Muscle of leg (tissue), 3 donors: ENCODE measurements at regions not wholly inside any gene's neighbourhood (a gene's known extent, or its start where the extent isn't known, plus 50 kb on each side); places are given as distances from the start of the nearest gene placed in this dataset.

Experiments used
- DNase-seq: peaks from one replicate; pipeline ENCODE4 v3.0.0; 2013
- H3K27ac ChIP-seq: one replicate; pipeline ENCODE4 v1.5.1; 2013; ENCODE audit warnings: mild to moderate bottlenecking, low read length, control low read depth
- H3K27me3 ChIP-seq: one replicate; pipeline ENCODE4 v1.6.1; 2013; ENCODE audit warnings: low read length; ENCODE audit not compliant: control insufficient read depth, insufficient read depth
- H3K36me3 ChIP-seq: one replicate; pipeline ENCODE4 v1.6.1; 2013; ENCODE audit warnings: low read length; ENCODE audit not compliant: control insufficient read depth, insufficient read depth
- H3K4me1 ChIP-seq: one replicate; pipeline ENCODE4 v1.6.1; 2013; ENCODE audit warnings: low read length; ENCODE audit not compliant: control insufficient read depth, insufficient read depth
- H3K4me3 ChIP-seq: one replicate; pipeline ENCODE4 v1.5.1; 2013; ENCODE audit warnings: low read length, control low read depth
- H3K9me3 ChIP-seq: replicated peaks from 2 replicates; pipeline ENCODE4 v1.6.1; 2013; ENCODE audit warnings: low read depth, low read length; ENCODE audit not compliant: control insufficient read depth
- WGBS: methylation state at CpG from one replicate; pipeline ENCODE4 v1.1.5; 2013; ENCODE audit warnings: missing lambda C conversion rate; ENCODE audit not compliant: insufficient coverage; 5-methylcytosine and 5-hydroxymethylcytosine counted together

DNA sequence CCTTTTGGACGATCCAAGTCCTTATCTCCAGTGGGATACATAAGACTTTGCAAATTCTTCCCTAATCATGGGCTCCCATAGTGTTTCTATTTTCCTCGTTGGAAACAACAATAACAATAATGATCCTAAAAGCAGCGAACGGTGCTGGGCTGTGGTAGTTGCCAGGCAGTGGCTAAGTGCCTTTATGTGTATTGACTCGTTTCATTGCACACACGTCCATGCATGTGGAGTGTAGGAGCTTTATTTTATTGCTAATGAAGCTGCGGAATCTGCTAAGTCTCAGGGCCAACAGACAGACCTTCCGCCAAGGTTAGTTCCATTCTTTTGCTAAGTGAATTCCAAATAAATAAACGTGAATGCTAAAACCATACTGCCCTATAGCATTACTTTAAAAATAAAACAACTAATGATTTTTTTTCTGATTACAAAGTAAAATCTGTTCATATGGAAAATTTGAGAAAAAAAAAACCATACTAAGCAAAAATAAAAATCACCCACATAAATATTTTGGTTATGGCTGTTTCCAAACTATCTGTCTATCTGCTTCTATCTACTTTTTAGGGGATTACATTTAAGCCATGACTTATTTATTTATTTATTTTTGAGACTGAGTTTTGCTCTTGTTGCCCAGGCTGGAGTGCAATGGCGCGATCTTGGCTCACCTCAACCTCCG lies 297.9 kb downstream of the BMP7 start:
- WGBS, result 63% methylated on average over 5 of the region's 12 CpGs
- no peaks in the 10 kb centered on the region for H3K36me3 ChIP-seq
- H3K4me1 ChIP-seq, result no peaks in the 10 kb centered on the region
- H3K27ac ChIP-seq, result no peak overlapping the region
- peaks cover 15% of the 10 kb centered on the region for H3K27me3 ChIP-seq
- H3K4me3 ChIP-seq, result no peak overlapping the region
- DNase-seq, result no peak
- H3K9me3 ChIP-seq, result no peaks in the 10 kb centered on the region

DNA sequence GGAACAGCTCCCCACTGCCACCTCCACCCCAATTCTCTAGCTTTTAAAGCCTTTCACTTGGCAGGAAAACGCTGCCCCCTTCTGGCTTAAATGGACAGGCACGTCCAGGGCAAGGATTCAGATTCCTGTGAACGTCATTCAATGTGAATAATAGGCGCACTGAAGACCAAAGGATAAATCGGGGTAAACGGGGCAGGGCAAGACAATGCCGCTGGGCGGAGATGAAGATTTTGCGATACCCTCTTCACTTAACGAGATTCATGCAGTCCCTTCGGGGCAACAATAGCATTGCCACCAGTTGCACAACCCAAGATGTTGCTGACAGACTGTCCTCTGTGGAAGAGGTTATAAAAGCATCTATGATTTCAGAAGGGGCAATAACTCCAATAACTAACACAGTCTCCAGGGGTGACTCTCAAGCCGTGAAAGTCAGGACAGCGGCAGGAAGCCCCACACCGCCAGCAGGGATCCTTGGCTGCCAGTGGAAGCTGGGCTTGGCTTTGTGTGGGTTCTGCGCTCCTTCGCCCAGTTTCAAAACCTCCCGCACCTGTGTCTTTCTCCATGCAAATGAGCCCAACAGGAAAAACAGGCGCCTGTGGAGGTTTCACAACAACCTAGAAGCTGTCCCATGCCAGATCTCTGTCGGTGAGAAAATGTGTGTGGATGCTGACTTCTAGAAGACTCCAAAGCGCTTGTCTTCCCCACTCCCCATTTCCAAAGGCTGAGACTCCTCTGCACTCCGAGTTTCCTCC lies 291.8 kb downstream of the BMP7 start:
- H3K4me3 ChIP-seq, result no peak overlapping the region
- H3K9me3 ChIP-seq, result no peaks in the 10 kb centered on the region
- peaks cover 50% of the 10 kb centered on the region for H3K27me3 ChIP-seq
- WGBS, result 5% methylated on average over 9 of the region's 21 CpGs
- no peaks in the 10 kb centered on the region for H3K36me3 ChIP-seq
- H3K4me1 ChIP-seq, result no peaks in the 10 kb centered on the region
- H3K27ac ChIP-seq, result no peak overlapping the region
- DNase-seq, result peak; percentile 33

DNA sequence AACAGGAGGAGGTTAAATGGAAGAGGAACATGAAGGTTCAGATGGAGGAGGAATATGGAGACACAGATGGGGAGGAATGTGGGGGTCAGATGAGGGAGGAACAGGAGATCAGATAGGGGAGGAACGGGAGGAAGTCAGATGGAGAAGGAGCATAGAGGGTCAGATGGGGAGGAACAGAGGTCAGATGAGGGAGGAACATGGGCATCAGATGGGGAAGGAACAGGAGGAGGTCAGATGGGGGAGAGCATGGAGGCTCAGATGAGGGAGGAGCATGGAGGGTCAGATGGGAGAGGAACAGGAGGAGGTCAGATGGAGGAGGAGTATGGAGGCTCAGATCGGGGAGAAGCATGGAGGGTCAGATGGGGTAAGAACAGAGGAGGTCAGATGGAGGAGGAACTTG lies 290.6 kb downstream of the BMP7 start:
- Histone ChIP-seq H3K27me3 (peaks cover 51% of the 10 kb centered on the region), H3K9me3 (no peaks in the 10 kb centered on the region), H3K4me1 (no peaks in the 10 kb centered on the region), H3K36me3 (no peaks in the 10 kb centered on the region), H3K27ac (no peak overlapping the region), H3K4me3 (no peak overlapping the region)
- 90% methylated on average over 2 of the region's 2 CpGs for WGBS
- DNase-seq, result no peak

DNA sequence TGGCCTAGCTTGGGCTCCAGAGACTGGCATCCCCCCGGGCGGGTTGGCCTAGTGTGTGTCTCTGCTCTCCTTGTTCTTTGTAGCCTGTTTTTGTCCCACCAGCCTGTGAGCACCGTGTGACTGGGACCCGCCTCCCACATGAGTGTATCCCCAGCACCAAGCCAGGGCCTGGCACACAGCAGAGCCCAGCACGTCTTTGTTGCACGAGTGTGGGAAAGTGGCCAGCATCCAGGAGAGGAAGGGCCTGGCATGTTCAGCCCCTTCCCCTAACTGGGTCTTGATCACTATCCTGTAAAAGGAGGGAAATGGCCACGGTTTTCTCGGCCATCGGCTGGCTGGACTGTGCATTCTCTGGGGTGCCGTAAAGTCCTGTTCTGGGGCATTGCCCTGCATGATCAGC lies 290.1 kb downstream of the BMP7 start:
- no peaks in the 10 kb centered on the region for H3K4me1 ChIP-seq
- no peak for DNase-seq
- H3K27ac ChIP-seq, result no peak overlapping the region
- H3K9me3 ChIP-seq, result no peaks in the 10 kb centered on the region
- 75% methylated on average over 10 of the region's 10 CpGs for WGBS
- no peaks in the 10 kb centered on the region for H3K36me3 ChIP-seq
- peaks cover 47% of the 10 kb centered on the region for H3K27me3 ChIP-seq
- H3K4me3 ChIP-seq, result no peak overlapping the region

DNA sequence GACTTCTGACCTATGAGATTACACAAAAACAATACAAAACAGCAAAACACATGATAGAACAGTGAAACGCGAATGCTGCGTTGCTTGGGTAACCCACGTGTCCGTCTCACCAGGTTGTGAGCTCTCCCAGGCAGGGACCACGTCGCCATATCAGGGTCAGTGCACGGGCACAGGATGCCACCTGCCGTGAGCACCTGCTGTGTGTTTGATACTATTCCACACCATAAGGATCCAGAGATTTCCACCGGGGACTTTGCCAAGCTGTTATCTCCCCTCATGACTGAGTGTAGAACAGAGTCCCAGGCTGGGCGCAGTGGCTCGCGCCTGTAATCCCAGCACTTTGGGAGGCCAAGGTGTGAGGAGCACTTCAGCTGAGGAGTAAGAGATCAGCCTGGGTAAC lies 288.0 kb downstream of the BMP7 start:
- DNase-seq, result no peak
- 78% methylated on average over 7 of the region's 13 CpGs for WGBS
- no peaks in the 10 kb centered on the region for H3K4me1 ChIP-seq
- H3K9me3 ChIP-seq, result no peaks in the 10 kb centered on the region
- H3K36me3 ChIP-seq, result no peaks in the 10 kb centered on the region
- H3K27ac ChIP-seq, result no peak overlapping the region
- peaks cover 36% of the 10 kb centered on the region for H3K27me3 ChIP-seq
- no peak overlapping the region for H3K4me3 ChIP-seq

DNA sequence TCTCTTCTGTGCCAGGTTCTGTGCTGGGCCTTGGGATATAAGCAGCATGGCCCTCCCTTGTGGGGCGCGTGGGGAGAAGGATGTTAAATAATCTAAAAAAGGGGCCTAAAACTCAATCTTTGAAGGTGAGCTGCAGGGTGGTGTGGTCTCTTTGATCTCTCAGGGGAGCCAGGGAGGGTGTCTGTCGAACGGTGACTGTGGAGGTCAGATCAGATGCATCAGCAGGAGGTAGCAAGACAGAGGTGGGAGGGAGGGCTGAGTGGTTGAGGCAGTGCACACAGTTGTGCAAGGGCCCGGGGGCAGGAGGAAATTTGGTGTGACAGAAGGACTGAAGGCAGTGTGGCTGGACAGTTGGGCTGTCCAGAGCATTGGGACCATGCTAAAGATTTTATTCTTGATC lies 287.3 kb downstream of the BMP7 start:
- H3K4me1 ChIP-seq, result no peaks in the 10 kb centered on the region
- DNase-seq, result no peak
- peaks cover 30% of the 10 kb centered on the region for H3K27me3 ChIP-seq
- no peak overlapping the region for H3K4me3 ChIP-seq
- H3K9me3 ChIP-seq, result peaks cover 4% of the 10 kb centered on the region
- H3K36me3 ChIP-seq, result no peaks in the 10 kb centered on the region
- 56% methylated on average over 5 of the region's 5 CpGs for WGBS
- H3K27ac ChIP-seq, result no peak overlapping the region

DNA sequence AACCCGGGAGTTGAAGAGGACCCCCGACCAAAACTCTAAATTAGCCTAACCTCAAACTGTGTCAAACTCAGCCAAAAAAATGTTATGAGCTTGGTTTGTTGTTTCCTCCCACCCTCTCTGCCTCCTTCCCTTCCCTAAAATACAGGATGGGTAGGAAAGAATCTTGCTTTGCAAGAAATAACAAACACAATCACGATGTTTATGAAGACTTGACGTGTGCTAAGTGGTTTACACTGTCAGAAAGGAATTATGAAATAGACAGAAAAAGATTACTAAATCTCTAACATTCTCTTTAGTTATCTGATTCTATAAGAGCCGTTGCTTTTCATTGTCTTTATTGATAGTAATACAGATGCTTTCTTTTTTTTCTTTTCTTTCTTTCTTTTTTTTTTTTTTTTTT lies 285.1 kb downstream of the BMP7 start:
- H3K4me1 ChIP-seq, result no peaks in the 10 kb centered on the region
- no peaks in the 10 kb centered on the region for H3K36me3 ChIP-seq
- peaks cover 8% of the 10 kb centered on the region for H3K27me3 ChIP-seq
- no peak for DNase-seq
- H3K4me3 ChIP-seq, result no peak overlapping the region
- no CpG with 5 or more reads among the region's 5 CpGs for WGBS
- H3K27ac ChIP-seq, result no peak overlapping the region
- H3K9me3 ChIP-seq, result peaks cover 13% of the 10 kb centered on the region

DNA sequence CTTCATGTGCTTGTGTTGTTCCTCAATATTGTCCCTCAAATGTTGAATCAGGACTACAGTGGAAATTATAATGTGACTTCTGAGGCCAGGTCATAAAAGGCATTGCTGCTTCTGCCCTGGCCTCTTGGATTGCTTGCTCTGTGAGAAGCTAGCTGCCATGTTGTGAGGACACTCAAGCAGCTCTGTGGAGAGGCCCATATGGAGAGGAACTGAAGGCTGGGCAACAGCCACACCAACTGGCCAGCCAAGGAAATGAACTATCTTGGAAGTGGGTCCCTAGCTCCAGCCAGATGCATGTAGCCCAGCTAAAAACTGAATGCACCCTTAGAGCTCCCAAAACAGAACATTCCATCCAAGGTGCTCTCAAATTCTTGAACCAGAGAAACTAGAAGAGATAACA lies 282.6 kb downstream of the BMP7 start:
- Histone ChIP-seq H3K4me1 (no peaks in the 10 kb centered on the region), H3K36me3 (no peaks in the 10 kb centered on the region), H3K27me3 (peaks cover 11% of the 10 kb centered on the region), H3K27ac (no peak overlapping the region), H3K9me3 (peaks cover 13% of the 10 kb centered on the region), H3K4me3 (no peak overlapping the region)
- DNase-seq, result no peak

DNA sequence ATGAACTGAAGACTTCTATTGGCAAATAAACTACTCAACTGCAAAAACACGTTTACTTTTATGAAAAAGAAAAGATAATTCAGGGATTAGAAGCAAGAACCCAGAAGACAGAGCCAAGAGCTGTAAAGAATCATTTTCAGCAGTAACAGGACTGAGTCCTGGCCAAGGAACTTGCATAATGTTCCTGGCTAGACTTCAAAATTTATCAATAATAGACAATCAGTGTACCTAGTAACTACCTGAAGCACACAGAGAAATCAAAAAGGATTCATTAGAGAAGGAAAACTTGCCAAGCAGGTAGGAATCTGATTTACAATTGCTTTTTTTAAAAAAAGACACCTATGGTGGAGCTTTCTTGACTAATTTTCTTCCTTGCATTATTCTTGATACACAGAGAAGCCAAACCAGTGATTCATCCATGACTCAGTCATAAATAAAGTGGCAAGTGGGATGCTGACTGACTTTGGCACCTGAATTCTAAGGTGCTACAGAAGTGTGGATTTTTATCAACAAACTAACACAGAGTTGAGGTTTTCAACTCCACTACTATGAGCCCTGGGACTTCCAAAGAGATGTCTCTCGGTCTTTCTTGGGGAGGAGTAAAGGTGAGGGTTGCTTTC lies 281.3 kb downstream of the BMP7 start:
- H3K27ac ChIP-seq, result no peak overlapping the region
- H3K9me3 ChIP-seq, result peaks cover 13% of the 10 kb centered on the region
- no peak for DNase-seq
- H3K36me3 ChIP-seq, result no peaks in the 10 kb centered on the region
- WGBS, result no CpG with 5 or more reads among the region's 2 CpGs
- H3K4me1 ChIP-seq, result no peaks in the 10 kb centered on the region
- no peak overlapping the region for H3K4me3 ChIP-seq
- H3K27me3 ChIP-seq, result peaks cover 11% of the 10 kb centered on the region

DNA sequence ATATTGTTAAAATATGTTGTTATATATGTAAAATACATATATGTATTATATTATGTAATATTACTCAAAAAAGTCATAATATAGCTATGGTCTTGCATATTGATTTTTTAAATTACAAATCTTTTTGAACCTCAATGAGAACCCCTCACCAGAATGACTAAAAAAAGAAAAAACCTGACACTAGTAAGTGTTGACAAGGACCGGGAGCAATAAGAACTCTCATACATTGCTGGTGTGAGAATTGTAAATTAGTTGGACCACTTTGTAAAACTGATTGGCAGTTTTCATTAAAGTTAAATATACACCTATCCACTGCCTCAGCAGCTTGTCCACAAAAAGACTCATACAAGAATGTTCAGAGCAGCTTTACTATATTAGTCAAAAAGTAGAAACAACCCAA lies 280.0 kb downstream of the BMP7 start:
- no peak for DNase-seq
- H3K36me3 ChIP-seq, result no peaks in the 10 kb centered on the region
- no peak overlapping the region for H3K27ac ChIP-seq
- peaks cover 10% of the 10 kb centered on the region for H3K27me3 ChIP-seq
- no CpG with 5 or more reads among the region's 1 CpG for WGBS
- no peaks in the 10 kb centered on the region for H3K4me1 ChIP-seq
- peaks cover 13% of the 10 kb centered on the region for H3K9me3 ChIP-seq
- H3K4me3 ChIP-seq, result no peak overlapping the region
